GM12864 (cell line): ENCODE measurements at regions not wholly inside any gene's neighbourhood (a gene's known extent, or its start where the extent isn't known, plus 50 kb on each side); places are given as distances from the start of the nearest gene placed in this dataset.

Experiments used
- DNase-seq: peaks from one replicate; pipeline ENCODE4 v3.0.0-alpha.2; 2011; ENCODE audit warnings: low read depth
- H3K4me3 ChIP-seq: 2 replicates; pipeline ENCODE4 v1.5.1; 2011; ENCODE audit warnings: mild to moderate bottlenecking, low read depth, low read length, control low read depth
- CTCF ChIP-seq: IDR thresholded peaks from 2 replicates; pipeline ENCODE4 v1.5.1; 2011; ENCODE audit warnings: low read depth, mild to moderate bottlenecking, moderate library complexity, low read length, control low read depth, inconsistent platforms; ENCODE audit errors: missing control alignments

- no peak overlapping the region for H3K4me3 ChIP-seq
- no peak for TF ChIP-seq CTCF
- DNase-seq = no peak
Observed at GRCh38 chr4:106670976-106671375, 302.4 kb upstream of the GIMD1 start.

GRCh38 chr4:106659371-106659770, 290.8 kb upstream of the GIMD1 start:
- H3K4me3 ChIP-seq = no peak overlapping the region
- no peak for DNase-seq
- no peak for TF ChIP-seq CTCF

- TF ChIP-seq CTCF = no peak
- DNase-seq = no peak
- no peak overlapping the region for H3K4me3 ChIP-seq
Observed at GRCh38 chr4:106652095-106652494, 283.5 kb upstream of the GIMD1 start.

GRCh38 chr4:106650701-106651100, 282.1 kb upstream of the GIMD1 start:
- DNase-seq = no peak
- no peak for TF ChIP-seq CTCF
- H3K4me3 ChIP-seq = no peak overlapping the region

- H3K4me3 ChIP-seq = no peak overlapping the region
- no peak for TF ChIP-seq CTCF
- no peak for DNase-seq
Observed at GRCh38 chr4:106647451-106647850, 278.9 kb upstream of the GIMD1 start.

- no peak for DNase-seq
- H3K4me3 ChIP-seq = no peak overlapping the region
- TF ChIP-seq CTCF = no peak
Observed at GRCh38 chr4:106629268-106629625, 260.7 kb upstream of the GIMD1 start.

GRCh38 chr4:106628586-106629267, 260.1 kb upstream of the GIMD1 start:
- DNase-seq = no peak
- no peak overlapping the region for H3K4me3 ChIP-seq
- TF ChIP-seq CTCF = no peak
